Ishikawa (cell line): ENCODE measurements at regions not wholly inside any gene's neighbourhood (a gene's known extent, or its start where the extent isn't known, plus 50 kb on each side); places are given as distances from the start of the nearest gene placed in this dataset.

Source experiments
- CEBPB ChIP-seq: IDR thresholded peaks from 2 replicates; pipeline ENCODE4 v1.6.1; 2012
- CREB1 ChIP-seq: IDR thresholded peaks from 2 replicates; pipeline ENCODE4 v1.6.1; 2012; ENCODE audit warnings: low read depth
- EGR1 ChIP-seq: IDR thresholded peaks from 2 replicates; pipeline ENCODE4 v1.6.1; 2012
- EP300 ChIP-seq: IDR thresholded peaks from 2 replicates; pipeline ENCODE4 v1.6.1; 2012; ENCODE audit warnings: borderline replicate concordance
- FOXM1 ChIP-seq: IDR thresholded peaks from 2 replicates; pipeline ENCODE4 v1.6.1; 2012; ENCODE audit warnings: low read depth, borderline replicate concordance
- MAX ChIP-seq: IDR thresholded peaks from 2 replicates; pipeline ENCODE4 v1.6.1; 2012
- NFIC ChIP-seq: IDR thresholded peaks from 2 replicates; pipeline ENCODE4 v1.6.1; 2012
- RAD21 ChIP-seq: IDR thresholded peaks from 2 replicates; pipeline ENCODE4 v1.6.1; 2012; ENCODE audit warnings: low read depth
- REST ChIP-seq: IDR thresholded peaks from 2 replicates; pipeline ENCODE4 v1.6.1; 2012; ENCODE audit warnings: low read depth, mild to moderate bottlenecking
- TAF1 ChIP-seq: IDR thresholded peaks from 2 replicates; pipeline ENCODE4 v1.6.1; 2012; ENCODE audit warnings: low read depth, mild to moderate bottlenecking
- TCF12 ChIP-seq: IDR thresholded peaks from 2 replicates; pipeline ENCODE4 v1.6.1; 2012; ENCODE audit warnings: low read depth
- TEAD4 ChIP-seq: IDR thresholded peaks from 2 replicates; pipeline ENCODE4 v1.6.1; 2012
- USF1 ChIP-seq: IDR thresholded peaks from 2 replicates; pipeline ENCODE4 v1.6.1; 2012
- YY1 ChIP-seq: IDR thresholded peaks from 2 replicates; pipeline ENCODE4 v1.6.1; 2012; ENCODE audit warnings: low read depth
- ZBTB7A ChIP-seq: IDR thresholded peaks from 2 replicates; pipeline ENCODE4 v1.6.1; 2012; ENCODE audit warnings: low read depth

- no peak for TF ChIP-seq NFIC
- no peak for TF ChIP-seq REST
- no peak for TF ChIP-seq CEBPB
- no peak for TF ChIP-seq TCF12
- TF ChIP-seq CREB1: no peak
- no peak for TF ChIP-seq TAF1
- no peak for TF ChIP-seq YY1
- TF ChIP-seq MAX: no peak
- no peak for TF ChIP-seq EGR1
- no peak for TF ChIP-seq ZBTB7A
- no peak for TF ChIP-seq RAD21
- no peak for TF ChIP-seq EP300
These were observed 95.6 kb downstream of the HDGFL1 start for GRCh38 chr6:22664968-22665367.

- no peak for TF ChIP-seq EGR1
These were observed 96.7 kb downstream of the HDGFL1 start for GRCh38 chr6:22666021-22666420.

- TF ChIP-seq REST (no peak), TCF12 (no peak), NFIC (no peak), CREB1 (no peak), EGR1 (no peak), YY1 (no peak), ZBTB7A (no peak), RAD21 (no peak), MAX (no peak), USF1 (no peak), FOXM1 (no peak), CEBPB (no peak), EP300 (no peak), TAF1 (no peak), TEAD4 (no peak)
These were observed 97.2 kb downstream of the HDGFL1 start for GRCh38 chr6:22666586-22666985.

GRCh38 chr6:22667855-22668254, 98.5 kb downstream of the HDGFL1 start:
- 0 out of 2 replicates have a peak, but pooled peaks have one; percentile 16 for TF ChIP-seq CEBPB
- no peak for TF ChIP-seq TAF1
- TF ChIP-seq MAX: no peak

- TF ChIP-seq CREB1 (no peak), EP300 (no peak), CEBPB (no peak)
These were observed 98.9 kb downstream of the HDGFL1 start for GRCh38 chr6:22668307-22668706.

GRCh38 chr6:22668717-22669116, 99.4 kb downstream of the HDGFL1 start:
- no peak for TF ChIP-seq EGR1
- no peak for TF ChIP-seq NFIC
- no peak for TF ChIP-seq MAX
- TF ChIP-seq CREB1: no peak
- TF ChIP-seq YY1: no peak
- TF ChIP-seq TEAD4: no peak
- TF ChIP-seq CEBPB: no peak
- no peak for TF ChIP-seq EP300
- TF ChIP-seq USF1: no peak
- no peak for TF ChIP-seq TAF1
- TF ChIP-seq REST: no peak
- TF ChIP-seq RAD21: no peak
- no peak for TF ChIP-seq ZBTB7A
- TF ChIP-seq FOXM1: no peak
- no peak for TF ChIP-seq TCF12
